Anterior cingulate cortex (tissue), 58 donors: ENCODE measurements at regions not wholly inside any gene's neighbourhood (a gene's known extent, or its start where the extent isn't known, plus 50 kb on each side); places are given as distances from the start of the nearest gene placed in this dataset.
A peak's percentile ranks its signal among the peaks of the same experiment; 100 is the strongest.

Source experiments
- DNase-seq, 58 donors: peaks; one replicate each; lab custom pipeline; 2025; lab: John Stamatoyannopoulos, UW

DNA sequence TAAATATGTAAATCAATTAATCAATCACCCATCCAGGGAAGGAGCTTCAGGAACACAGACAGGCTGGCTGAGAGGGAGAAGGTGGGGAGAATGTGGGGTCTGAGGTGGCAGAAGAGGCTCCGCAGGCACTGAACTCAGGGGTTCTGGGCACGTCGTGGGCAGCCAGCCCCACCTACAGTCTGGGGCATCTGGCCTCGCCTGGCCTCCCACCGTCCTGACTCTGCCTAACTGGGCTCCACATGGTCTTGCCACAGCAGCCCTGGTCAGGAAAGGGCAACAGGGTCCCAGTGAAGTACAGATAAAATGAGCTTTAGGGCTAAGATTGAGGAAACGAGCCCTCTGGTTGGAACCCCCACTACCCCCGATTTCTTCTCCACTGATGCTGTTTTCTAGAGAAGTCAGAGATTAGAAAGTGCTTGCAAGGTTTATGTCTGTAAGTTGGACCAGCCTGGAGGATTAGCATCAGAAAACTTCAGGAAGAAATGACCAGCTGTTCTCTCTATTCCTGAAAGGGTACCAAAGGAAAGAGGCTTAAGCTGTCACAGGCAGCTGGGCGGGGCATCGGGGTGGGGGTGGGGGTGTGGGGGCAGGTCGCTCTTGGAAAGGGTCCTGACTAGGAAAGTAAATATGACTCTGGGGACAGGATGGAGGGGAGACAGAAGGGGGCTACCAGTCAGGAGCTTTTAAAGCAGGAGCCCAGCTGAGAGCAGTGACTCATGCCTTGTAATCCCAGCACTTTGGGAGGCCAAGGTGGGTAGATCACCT lies 261.7 kb downstream of the BUD13 start:
- no peak for DNase-seq

DNA sequence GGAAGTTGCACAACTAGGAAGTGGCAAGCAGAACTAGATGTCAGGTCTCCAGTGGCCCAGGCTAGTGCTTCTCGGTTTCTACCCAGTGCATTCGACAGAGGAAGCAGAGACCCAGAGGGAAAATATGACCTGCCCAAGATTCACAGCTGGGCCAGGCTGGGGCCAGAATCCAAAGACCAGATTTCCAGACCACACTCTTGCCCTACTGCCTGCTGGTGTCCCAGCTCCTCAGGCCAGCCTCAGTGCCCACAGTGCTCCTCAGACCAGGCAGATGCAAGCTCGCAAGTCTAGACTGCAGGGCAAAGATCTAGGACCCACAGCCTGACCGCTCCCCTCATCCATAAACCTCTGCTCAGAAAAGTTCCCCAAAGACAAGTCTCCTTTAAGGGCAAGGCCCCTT lies 262.6 kb downstream of the BUD13 start:
- no peak for DNase-seq

DNA sequence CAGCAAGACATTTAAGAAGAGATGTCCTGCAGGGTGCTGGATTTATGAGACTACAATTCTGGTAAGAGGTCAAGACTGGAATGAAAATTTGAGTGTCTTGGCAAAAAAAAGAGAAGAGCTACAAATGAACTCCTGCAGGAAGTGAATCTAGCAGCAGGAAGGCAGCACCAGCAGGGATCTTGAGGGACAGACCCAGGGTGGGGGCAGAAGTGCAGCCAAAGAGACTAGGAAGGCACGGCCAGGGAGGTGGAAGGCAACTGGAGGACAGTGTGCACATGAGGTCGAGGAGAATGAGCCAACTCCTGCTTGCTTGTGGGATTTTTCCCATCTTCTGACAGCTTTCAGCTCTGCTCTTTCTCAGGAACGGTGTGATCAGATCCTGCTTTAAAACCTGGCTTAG lies 263.2 kb downstream of the BUD13 start:
- DNase-seq, result no peak

DNA sequence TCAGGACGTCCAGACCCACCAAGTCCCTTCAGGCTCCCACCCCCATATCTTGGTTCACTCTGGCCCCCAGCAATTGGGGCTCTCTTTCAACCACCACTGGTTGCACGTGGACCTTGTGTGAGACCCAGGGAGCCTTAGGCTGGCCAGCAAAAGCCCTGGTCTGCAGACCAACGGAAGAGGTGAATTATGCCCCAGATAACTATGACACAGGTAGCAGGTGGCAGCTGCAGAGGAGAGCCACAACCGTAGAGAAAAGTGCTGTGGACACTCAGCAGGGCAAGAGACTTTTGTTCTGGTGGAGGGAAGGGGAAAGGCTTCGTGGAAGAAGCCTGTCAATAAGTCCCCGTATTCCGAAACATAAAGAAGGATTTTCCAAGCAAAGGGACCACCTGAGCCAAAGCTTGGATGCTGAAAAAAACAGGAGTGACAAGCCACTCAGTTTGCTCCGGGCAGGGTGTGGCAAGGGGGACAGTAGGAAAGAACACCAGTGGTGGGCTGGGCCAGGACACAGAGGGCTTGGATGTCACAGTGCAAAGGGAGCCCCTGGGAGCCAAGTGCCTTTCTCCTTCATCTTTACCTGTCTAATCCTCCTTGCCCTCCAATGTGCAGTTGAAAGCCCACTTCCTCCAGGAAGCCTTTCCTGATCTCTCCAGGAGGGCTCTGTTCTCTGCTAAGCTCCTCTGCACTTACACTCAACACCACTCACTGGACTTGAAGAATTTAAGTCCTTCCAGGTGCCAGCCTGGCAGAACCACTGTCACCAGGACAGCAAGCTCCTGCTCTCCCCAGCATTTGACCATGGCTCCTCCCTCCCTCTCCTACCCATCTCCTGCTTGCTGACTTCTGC lies 264.7 kb downstream of the BUD13 start:
- no peak for DNase-seq

DNA sequence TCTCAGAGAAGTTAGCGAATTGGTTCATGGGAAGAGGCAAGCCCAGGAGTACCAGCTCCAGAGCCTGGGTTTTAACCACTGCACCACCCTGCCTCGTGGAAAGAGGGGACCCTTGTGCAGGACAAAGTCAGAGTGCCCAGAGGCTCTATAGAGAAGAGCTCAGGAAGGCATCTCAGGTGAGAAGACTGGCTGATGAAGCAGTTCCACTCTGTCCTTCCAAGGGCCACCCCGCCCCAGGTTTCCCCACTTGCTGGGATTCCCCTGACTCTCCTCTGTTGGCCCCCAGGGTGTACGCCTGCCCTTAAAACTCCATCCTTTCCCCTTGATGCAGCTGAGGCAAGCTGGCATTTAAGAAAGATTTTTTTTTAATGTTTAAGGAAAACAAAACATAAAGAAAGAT lies 265.8 kb downstream of the BUD13 start:
- DNase-seq, result no peak

DNA sequence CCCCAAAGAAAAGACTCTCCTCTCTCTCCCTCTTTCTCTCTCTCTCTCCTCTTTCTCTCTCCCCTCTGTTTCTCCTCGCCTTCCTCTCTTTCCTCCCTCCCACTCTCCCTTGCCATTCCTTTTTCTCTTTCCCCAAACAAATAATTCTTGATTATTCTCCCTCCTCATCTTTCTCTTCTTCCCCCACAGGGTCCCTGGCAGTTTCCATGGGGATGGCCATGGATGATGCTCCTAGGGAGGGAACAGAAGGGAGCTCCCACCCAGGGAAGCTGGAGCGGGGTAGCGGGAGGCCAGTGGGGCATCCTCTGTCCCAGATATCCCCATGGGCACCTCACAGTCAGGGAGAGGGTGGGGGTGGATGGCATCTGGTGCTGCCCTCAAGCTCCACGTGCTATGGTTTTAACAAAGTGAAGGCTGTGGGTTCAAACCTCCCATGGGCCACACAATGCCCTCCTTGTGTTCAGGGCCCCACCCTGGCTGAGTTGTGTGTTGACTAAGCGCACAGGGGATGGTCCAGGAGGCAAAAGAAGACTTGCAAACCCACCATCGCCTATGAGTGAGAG lies 266.4 kb downstream of the BUD13 start:
- no peak for DNase-seq

DNA sequence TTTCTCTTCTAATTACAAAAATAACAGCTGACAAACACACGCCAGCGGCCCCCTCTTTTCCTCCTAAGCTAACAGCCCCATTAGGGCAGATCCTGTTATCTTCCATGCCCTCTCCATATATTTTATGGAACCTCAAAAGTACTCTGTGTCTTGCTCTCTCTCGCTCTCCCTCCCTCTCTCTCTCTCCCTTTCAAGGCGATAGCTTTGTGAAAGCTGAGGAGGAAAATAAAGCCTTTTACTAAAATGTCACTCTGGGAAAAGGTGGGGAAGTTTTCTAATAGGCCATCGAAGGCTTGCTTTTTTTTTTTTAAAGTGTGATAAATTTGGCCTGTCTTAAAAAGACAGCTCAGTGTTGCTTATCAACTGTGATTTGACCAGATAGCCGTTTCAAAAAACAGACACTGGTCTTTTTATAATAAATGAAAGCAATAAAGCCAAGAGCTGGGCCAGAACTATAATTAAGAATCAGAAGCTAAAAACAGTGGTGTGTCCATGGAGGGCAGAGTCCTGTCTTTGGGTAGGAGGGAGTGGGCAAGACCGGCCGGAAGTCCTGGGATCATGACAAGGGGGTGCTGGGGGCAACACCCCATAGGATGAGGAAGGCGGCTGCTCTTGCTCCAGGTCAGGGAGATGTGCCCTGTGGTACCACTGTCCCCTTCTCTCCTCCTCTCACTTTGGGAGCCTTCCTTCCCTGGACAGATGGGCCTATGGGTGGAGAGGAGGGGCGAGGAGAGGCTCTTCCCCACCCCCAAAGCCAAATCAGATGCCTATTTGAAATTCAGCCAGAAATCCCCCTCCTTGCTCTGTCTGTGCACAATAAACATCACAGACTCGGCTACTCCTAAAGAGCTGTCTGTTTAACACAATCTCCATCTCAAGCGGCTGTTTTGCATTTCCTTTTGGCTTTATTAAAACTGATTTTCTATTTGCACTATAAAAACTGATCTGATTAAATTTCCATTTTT lies 267.2 kb downstream of the BUD13 start:
- DNase-seq, result no peak

DNA sequence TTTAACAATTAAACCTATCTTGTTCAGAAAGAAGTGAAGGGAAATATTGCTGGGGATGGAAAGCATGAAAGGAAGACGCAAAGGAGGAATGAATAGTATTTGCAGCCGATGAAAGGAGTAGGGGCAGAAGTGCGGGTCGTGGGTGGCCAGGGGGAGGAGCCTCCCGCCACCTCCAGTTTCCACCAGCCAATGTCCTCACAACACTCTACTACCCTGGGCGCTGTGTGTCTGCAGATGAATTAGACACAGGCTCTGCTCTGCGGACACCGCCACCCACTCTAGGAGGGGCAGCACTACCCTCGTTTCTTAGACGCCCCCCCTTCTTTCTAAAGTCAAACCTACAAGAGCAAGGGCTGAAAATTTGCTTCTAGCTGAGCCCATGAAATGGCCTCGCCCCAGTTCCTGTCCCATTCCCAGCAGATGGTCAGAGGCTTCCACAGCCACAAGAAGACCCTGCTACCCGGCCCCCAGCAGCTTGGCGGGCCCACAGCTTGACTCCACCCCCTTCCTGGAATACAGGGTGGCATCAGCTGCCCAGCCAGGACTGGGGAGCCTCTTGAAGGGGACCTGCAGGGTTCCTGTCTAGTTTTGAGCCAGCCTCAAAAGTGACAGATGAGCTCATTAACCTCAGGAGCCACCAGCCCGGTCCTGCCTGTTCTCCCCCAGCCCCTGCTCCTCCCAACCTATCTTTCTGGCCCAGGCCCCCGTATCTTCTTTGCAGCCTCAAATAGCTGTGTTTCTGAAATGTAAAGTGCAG lies 268.1 kb downstream of the BUD13 start:
- no peak for DNase-seq

DNA sequence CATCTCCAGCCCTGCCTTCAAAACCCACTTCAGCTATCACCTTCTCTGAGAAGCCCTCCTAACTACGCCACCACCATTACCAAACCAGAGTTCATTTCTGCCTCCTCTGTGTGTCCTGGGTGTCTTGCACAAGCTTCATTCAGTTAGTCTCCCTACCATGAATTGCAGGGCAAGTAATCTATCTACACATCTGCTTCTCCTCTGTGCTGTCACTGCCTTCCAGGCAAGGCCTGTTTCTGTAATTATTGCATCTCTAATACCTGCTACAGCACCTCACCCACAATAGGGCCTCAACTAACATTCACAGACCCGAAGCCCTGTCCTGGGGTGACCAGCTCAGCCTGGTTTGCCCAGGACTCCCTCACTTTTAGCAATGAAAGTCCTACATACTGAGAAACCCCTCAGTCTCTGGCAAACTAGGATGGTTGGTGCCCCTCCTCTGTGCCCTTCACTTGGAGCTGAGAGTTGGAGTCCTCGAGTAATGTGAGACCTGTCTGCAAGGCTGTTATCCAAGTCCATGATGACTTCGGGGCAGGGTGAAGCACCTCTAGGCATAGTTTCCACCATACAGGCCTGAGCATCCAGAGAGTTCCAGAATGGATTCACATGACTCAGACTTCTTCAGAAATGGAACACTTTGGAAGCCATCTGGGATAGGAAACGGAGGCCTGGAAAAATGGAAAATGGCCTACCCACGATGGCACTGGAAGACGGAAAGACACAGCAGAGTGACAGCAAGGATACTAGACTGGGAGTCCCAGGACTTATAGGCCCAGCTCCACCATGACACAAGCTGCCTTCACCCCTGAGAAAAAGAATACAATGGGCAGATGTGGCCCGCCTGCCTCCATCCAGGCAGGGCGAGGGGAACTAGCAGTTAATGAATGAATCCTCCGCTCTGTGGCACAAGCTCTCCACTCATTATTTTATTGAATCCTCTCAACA lies 269.3 kb downstream of the BUD13 start:
- DNase-seq, result no peak

DNA sequence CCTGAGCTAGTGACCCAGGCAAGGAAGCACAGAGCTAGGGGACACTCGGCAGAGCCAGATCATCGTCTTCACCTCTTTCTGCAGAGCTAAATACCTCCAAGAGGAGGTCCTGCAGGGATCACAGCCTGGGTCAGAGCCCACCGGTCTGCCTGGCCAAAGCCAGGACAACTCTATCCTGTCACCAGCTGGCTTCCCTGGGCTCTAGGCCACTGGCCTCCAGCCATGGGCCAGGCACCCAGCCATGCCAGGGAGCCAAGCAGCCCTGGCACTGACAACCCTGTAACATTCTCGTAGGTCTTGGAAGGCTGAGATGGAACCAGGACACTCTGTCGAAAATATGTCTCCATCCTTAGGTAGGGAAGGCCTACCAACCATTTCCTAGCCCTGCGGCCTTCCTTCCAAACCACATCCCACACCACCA lies 270.1 kb downstream of the BUD13 start:
- DNase-seq, result peak in 38 of 58 donors; percentile 7 to 63 (median 30)

DNA sequence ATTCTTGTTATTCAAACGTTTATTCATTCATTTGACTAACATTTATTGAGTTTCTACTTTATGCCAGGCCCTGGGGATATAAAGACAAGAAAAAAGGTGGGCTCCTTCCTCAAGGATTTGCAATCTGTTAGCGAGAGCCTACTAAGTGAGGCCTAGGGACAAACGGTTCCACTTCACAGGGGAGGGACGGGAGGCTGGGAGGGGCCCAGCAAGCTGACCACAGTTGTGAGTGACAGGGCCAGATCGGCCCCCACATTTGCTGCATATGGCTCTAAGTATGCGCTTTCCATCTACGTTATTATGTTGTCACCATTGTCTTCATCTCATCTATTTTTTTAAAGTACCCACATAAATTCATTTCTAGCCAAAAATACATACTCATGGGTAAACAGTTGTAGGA lies 271.1 kb downstream of the BUD13 start:
- no peak for DNase-seq

DNA sequence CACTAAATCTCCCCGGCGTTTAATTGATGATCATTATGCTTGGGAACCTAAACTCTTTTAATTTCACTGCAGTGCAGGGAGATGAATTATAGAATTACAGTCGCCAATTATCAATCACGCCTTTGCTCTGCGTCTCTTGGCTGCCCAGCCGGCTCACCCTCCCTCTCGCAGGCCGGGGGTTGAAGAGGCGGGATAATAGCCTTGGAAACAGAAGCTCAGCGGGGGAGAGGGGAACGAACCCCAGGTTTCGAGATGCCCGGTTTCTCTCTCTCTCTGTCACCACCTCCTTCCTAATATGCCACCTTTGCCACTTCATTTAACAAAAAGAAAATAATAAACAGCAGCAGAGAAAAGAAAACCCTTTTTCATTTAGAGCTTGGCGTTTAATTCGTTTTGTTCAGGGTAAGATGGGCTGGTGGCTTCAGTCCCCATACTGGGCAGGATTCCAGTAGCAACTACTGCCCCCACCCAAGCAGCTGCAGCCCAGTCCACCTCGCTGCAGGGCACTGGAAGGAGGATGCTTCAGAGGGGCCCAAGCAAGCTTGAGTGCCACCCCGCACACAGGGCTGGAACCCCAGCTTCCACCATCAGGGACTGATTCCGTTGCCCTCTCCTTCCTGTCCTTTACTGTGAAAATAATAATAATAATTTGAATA lies 271.7 kb downstream of the BUD13 start:
- DNase-seq, result peak in 12 of 58 donors; percentile 4 to 49 (median 10)

DNA sequence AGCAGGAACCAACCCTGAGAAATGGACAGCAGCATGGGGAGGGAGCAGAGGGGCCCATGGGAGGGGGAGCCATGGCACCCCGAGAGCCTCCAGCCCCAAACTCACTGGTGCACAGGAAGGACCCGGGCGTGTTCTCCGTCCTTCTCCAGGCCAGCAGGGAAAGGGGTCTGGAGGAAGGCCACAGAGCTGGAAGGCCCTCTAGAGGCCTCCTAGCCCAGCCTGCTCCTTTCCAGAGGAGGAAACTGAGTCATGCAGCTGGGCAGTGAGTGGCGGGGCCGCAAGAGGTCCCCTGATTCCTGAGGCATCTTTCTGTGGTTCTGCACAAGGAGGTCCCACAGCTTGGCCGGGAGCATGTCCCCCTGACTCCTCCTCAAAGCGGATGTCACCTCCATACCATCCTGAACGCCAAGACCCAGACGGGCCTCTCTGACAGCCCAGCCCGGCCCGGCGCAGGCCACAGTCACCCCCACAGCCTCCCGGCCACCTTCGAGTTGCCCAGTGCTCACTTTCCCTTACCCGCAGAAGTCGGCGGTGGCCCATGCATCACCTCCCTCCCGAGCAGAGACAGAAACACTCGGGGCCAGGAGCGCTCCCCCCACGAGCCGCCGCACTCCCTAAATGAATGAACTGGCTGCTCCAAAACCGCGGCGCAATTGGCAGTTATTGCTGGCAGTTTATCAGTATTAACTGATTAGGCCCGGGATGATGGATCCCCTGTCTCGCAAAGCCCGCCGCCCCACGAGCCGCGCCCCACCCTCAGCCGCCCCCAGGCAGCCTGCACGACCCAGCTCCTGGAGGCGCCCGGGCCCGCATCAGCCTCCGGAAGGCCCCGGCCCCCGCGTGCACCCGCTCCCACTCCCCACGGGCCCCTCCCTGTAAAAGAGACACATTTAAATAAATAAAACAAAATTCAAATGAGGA lies 272.5 kb downstream of the BUD13 start:
- peak in 2 of 58 donors; percentile 8 to 14 for DNase-seq

DNA sequence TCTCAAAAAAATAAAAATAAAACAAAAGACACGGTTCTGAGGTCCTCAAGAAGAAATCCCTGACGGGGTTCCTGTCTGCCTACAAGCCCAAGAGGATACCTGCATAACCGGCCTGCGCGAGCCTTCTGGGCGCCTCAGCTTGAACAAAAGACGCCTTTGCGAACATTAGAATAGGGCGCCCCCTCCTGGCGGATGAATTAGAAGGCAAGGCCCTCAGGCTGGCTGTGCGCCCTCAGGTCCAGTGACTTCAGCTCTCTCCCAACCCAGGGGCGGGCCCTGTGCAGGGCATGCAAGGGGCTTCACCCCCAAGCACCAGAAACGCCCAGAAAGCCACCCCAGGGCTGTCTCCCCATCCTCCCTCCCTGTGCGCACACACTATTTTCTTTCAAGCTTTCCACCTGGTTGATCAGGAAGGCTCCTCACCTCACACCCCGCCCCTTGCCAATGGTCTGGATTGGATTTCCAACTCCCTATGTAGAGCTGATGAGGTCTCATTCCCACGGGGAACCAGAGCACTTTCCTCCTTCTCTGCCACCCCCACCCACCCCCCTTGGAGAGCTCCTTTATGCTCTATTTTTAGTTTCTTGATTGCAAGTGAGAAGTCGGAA lies 273.3 kb downstream of the BUD13 start:
- peak in 36 of 58 donors; percentile 4 to 75 (median 24) for DNase-seq

DNA sequence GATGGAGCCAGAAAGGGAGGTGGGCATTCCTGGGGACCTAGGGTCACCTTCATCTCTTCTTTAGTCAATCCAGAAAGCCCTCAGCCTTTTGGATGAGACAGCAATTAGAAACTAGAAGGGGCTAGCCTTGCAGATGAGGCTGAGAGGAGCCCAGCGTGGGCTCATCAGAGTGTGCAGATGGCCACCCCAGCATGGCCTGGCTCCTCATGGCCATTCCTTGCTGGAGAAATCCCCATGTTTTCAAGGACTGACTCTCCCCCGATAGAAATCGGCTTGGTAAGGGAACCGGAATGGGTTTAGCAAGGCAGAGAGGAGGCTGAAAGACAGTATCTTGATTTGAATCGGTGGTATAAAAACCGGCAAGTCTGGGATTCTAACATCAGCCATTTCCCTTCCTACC lies 274.6 kb downstream of the BUD13 start:
- DNase-seq, result no peak

DNA sequence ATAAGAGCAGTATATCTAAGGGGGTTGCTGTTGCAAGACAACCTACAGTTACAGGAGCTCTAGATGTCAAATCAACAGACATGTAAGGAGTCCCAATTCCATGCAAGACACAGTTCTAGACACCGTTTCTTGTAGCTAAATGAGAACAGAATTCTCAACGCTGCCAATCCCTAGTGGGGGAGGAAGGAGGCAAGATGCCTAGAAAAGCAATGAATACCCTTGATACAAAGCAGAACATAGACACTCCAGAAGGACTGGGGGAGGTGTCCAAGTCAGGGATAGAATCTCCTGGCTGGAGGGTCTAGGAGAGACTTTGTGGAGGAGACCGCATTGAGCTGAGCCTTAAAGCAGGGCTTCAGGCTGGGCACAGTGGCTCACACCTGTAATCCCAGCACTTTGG lies 280.2 kb downstream of the BUD13 start:
- DNase-seq, result peak in 24 of 58 donors; percentile 3 to 52 (median 27)
